ENCODE measurements at regions not wholly inside any gene's neighbourhood (a gene's known extent, or its start where the extent isn't known, plus 50 kb on each side); places are given as distances from the start of the nearest gene placed in this dataset.

DNA sequence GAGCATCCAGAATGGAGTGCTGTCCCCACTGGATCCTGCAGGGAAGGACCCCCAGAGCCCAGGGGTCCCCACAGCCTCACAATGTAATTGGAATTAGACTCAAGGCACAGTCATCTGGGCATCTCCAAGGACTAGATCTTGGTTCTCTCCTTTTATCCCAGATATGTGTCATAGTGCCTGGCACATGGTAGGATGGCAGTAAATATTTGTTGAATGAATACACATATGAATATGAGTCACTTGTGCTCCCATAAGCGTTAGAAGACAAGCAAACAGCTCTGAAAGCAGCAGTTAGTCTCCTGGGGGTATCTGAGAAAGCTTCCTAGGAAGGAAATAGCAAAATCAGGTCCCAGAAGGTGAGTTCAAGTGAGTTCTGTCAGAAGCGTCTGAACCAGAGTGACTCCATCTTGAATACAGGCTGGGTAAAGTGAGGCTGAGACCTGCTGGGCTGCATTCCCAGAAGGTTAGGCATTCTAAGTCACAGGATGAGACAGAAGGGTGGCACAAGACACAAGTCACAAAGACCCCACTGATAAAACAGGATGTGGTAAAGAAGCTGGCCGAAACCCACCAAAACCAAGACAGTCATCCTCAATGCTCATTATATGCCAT lies 234.1 kb upstream of the ID2 start:
- Histone ChIP-seq H3K9me3 (ENCODE audit: low read depth) (no peaks in the 10 kb centered on the region), H3K4me1 (ENCODE audit: low read depth) (peaks cover 7% of the 10 kb centered on the region), H3K27me3 (no peaks in the 10 kb centered on the region), H3K27ac (no peak overlapping the region), H3K36me3 (no peaks in the 10 kb centered on the region), H3K4me3 (no peak overlapping the region)
- TF ChIP-seq, protein P1, sequence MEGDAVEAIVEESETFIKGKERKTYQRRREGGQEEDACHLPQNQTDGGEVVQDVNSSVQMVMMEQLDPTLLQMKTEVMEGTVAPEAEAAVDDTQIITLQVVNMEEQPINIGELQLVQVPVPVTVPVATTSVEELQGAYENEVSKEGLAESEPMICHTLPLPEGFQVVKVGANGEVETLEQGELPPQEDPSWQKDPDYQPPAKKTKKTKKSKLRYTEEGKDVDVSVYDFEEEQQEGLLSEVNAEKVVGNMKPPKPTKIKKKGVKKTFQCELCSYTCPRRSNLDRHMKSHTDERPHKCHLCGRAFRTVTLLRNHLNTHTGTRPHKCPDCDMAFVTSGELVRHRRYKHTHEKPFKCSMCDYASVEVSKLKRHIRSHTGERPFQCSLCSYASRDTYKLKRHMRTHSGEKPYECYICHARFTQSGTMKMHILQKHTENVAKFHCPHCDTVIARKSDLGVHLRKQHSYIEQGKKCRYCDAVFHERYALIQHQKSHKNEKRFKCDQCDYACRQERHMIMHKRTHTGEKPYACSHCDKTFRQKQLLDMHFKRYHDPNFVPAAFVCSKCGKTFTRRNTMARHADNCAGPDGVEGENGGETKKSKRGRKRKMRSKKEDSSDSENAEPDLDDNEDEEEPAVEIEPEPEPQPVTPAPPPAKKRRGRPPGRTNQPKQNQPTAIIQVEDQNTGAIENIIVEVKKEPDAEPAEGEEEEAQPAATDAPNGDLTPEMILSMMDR (IDR thresholded peaks at IDR 0.05; ENCODE audit: low read depth, low read length): no peak
- no peak for DNase-seq (ENCODE audit: low read depth in 1 of 2, low spot score in 1 of 2)

DNA sequence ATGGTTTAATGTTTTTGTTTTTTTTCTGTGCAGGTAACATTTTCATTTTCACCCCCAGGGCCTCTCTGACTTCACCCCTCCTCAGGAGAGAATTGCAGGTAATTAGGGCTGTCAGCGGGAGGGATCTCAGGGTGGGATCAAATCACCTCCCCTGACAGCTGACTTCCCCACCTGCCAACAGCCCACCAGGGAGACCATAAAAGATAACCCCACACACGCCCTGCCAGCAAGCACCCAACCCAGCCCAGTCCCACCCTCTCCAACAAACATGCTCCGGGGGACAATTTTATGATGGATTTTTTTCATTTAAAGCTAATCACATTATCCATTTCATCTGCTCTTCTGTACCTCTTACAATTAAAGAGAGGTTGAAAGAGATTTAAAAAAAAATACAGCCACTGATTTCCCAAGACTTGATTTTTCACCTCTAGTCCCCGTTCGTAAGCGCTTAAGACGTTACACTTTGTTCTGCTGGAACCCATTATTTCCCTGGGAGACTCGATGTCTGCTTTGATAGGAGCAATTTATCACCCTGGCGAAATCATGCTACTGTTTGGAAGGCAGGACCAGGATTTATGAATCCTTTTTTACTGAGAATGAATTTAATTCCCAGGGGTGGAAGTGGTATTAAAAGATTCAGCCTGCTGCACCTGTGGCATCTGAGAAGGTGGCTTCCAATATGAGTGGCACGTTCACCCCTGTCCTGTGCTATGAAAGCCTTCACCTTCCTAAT lies 232.9 kb upstream of the ID2 start:
- Histone ChIP-seq H3K27ac (no peak overlapping the region), H3K36me3 (no peaks in the 10 kb centered on the region), H3K27me3 (no peaks in the 10 kb centered on the region), H3K4me3 (no peak overlapping the region), H3K9me3 (ENCODE audit: low read depth) (no peaks in the 10 kb centered on the region), H3K4me1 (ENCODE audit: low read depth) (peaks cover 7% of the 10 kb centered on the region)
- DNase-seq (ENCODE audit: low read depth in 1 of 2, low spot score in 1 of 2): no peak
- TF ChIP-seq, protein P1 (IDR thresholded peaks at IDR 0.05; ENCODE audit: low read depth, low read length): no peak

GRCh38 chr2:8451273-8451672 lies 230.6 kb upstream of the ID2 start:
- Histone ChIP-seq H3K36me3 (no peaks in the 10 kb centered on the region), H3K9me3 (ENCODE audit: low read depth) (no peaks in the 10 kb centered on the region), H3K4me1 (ENCODE audit: low read depth) (no peaks in the 10 kb centered on the region), H3K27ac (no peak overlapping the region), H3K4me3 (no peak overlapping the region), H3K27me3 (no peaks in the 10 kb centered on the region)
- DNase-seq (ENCODE audit: low read depth in 1 of 2, low spot score in 1 of 2): no peak
- TF ChIP-seq, protein P1 (IDR thresholded peaks at IDR 0.05; ENCODE audit: low read depth, low read length): no peak

DNA sequence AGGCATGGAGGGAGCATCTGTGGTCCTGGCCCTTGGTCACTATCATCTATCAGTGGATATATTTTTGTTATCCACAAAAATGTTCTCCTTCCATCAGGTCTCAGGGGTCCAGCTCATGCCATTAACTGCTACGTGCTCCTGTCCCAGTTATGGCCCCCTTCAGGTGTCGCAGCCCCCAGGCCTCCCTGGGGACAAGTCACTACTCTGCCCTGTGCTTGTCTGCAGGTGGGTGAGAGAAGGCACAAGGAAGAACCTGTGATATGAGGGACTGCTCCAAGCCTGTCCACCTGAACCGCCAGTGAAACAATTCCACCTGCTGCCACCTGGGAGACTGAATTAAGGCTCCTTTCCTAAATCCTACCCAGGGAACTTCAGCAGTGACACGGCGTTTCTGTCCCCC lies 229.6 kb upstream of the ID2 start:
- H3K27me3 ChIP-seq: peaks cover 7% of the 10 kb centered on the region
- TF ChIP-seq, protein P1 (IDR thresholded peaks at IDR 0.05; ENCODE audit: low read depth, low read length): no peak
- H3K9me3 ChIP-seq (ENCODE audit: low read depth): no peaks in the 10 kb centered on the region
- H3K36me3 ChIP-seq: no peaks in the 10 kb centered on the region
- no peak for DNase-seq (ENCODE audit: low read depth in 1 of 2, low spot score in 1 of 2)
- no peak overlapping the region for H3K27ac ChIP-seq
- H3K4me3 ChIP-seq: no peak overlapping the region
- H3K4me1 ChIP-seq (ENCODE audit: low read depth): no peaks in the 10 kb centered on the region

GRCh38 chr2:8452979-8453903 lies 228.6 kb upstream of the ID2 start:
- no peak overlapping the region for H3K27ac ChIP-seq
- TF ChIP-seq, protein P1 (IDR thresholded peaks at IDR 0.05; ENCODE audit: low read depth, low read length): no peak

More at GRCh38 chr2:8452979-8453903, 228.6 kb upstream of the ID2 start:
- Histone ChIP-seq H3K4me1 (ENCODE audit: low read depth) (no peaks in the 10 kb centered on the region), H3K27me3 (peaks cover 16% of the 10 kb centered on the region), H3K36me3 (no peaks in the 10 kb centered on the region), H3K4me3 (no peak overlapping the region), H3K9me3 (ENCODE audit: low read depth) (no peaks in the 10 kb centered on the region)
- no peak for DNase-seq (ENCODE audit: low read depth in 1 of 2, low spot score in 1 of 2)
